Panc1 (cell line): ENCODE measurements at regions not wholly inside any gene's neighbourhood (a gene's known extent, or its start where the extent isn't known, plus 50 kb on each side); places are given as distances from the start of the nearest gene placed in this dataset.

Experiments
- ATAC-seq: fragments of 200-7000 bp; cut with Tn5 transposase; 2 replicates; pipeline ENCODE4 v1.9.1; 2020; ENCODE audit warnings: mild to moderate bottlenecking, moderate library complexity
- BruUV-seq: library from RNA; stranded (reverse); fragments of 400-500 nt; replicated peaks from 2 replicates; lab custom pipeline; 2021; lab: Mats Ljungman, UMichigan
- CTCF ChIA-PET: fragments of 300-600 bp; sonication (Branson Sonifier 250); formaldehyde crosslinking; loops from one replicate; lab custom pipeline; 2022; ENCODE audit warnings: antibody characterized with exemption; lab: Charles Lee
- POLR2A ChIA-PET: fragments of 300-600 bp; sonication (Branson Sonifier 250); formaldehyde crosslinking; loops from one replicate; lab custom pipeline; 2022; ENCODE audit warnings: antibody characterized with exemption; lab: Charles Lee
- DNase-seq: peaks from one replicate; pipeline ENCODE4 v3.0.0-alpha.2; 2010; ENCODE audit warnings: low read depth, low spot score
- H3K27ac ChIP-seq: 2 replicates; pipeline ENCODE4 v1.5.1; 2011; ENCODE audit warnings: mild to moderate bottlenecking, low read length, inconsistent platforms
- H3K27me3 ChIP-seq: fragments of 200-500 bp; sonication (Bioruptor generic); 2 replicates; pipeline ENCODE4 v1.6.0; 2014; ENCODE audit warnings: low read length, inconsistent platforms; ENCODE audit not compliant: control insufficient read depth, insufficient read depth
- H3K36me3 ChIP-seq: fragments of 200-500 bp; sonication (Bioruptor generic); 2 replicates; pipeline ENCODE4 v1.5.1; 2014; ENCODE audit warnings: inconsistent platforms, mild to moderate bottlenecking, low read length, moderate library complexity; ENCODE audit not compliant: control insufficient read depth, insufficient read depth
- H3K4me1 ChIP-seq: 2 replicates; pipeline ENCODE4 v1.5.1; 2011; ENCODE audit warnings: inconsistent platforms, mild to moderate bottlenecking, low read length, moderate library complexity; ENCODE audit not compliant: control insufficient read depth, insufficient read depth
- H3K4me3 ChIP-seq, 2 experiments: 2 replicates each; pipeline ENCODE4 v1.5.1; 2011 to 2012; ENCODE audit warnings: low read depth in 2 of 2, low read length in 2 of 2, mild to moderate bottlenecking in 2 of 2, inconsistent platforms in 1 of 2, moderate library complexity in 1 of 2
- H3K9me3 ChIP-seq: fragments of 200-500 bp; sonication (Bioruptor generic); 2 replicates; pipeline ENCODE4 v1.5.1; 2014; ENCODE audit warnings: low read depth, mild to moderate bottlenecking, inconsistent platforms, low read length, moderate library complexity; ENCODE audit not compliant: control insufficient read depth, insufficient read depth
- CTCF ChIP-seq: fragments of 450-650 bp; IDR thresholded peaks from 2 replicates; pipeline ENCODE4 v1.5.1; 2017; ENCODE audit warnings: mild to moderate bottlenecking
- POLR2AphosphoS5 ChIP-seq: IDR thresholded peaks from 2 replicates; pipeline ENCODE4 v1.6.1; 2012; ENCODE audit warnings: mild to moderate bottlenecking, low read depth, low read length, moderate library complexity
- REST ChIP-seq, 2 experiments: IDR thresholded peaks; 2 replicates each; pipeline ENCODE4 v1.6.1; 2011 to 2012; ENCODE audit warnings: low read depth in 2 of 2, control low read depth in 1 of 2, low read length in 1 of 2, mild to moderate bottlenecking in 1 of 2, moderate library complexity in 1 of 2; ENCODE audit not compliant: insufficient read depth in 1 of 2
- SIN3A ChIP-seq: IDR thresholded peaks from 2 replicates; pipeline ENCODE4 v1.6.1; 2012; ENCODE audit warnings: low read depth, mild to moderate bottlenecking, low read length, moderate library complexity, borderline replicate concordance; ENCODE audit not compliant: insufficient read depth
- TCF7L2 ChIP-seq: IDR thresholded peaks from 2 replicates; pipeline ENCODE4 v1.6.1; 2011; ENCODE audit warnings: mild to moderate bottlenecking, low read depth, low read length, inconsistent platforms
- in situ Hi-C: cut with HindIII; loops from 2 replicates; pipeline ENCODE4 v1.10.0; 2016; ENCODE audit warnings: low sequenced_read_pairs, low pct_unique_long_range_greater_than_20kb
- intact Hi-C: fragments of 100-400 bp; cut with micrococcal nuclease; formaldehyde crosslinking; loops from one replicate; pipeline ENCODE4 v1.10.0; 2022; ENCODE audit not compliant: unreplicated experiment

GRCh38 chr3:150306083-150306482 is 102.0 kb upstream of the TSC22D2 start:
- H3K9me3 ChIP-seq = peaks cover 32% of the 10 kb centered on the region; the same call in 1 of the 2 replicates
- H3K27me3 ChIP-seq = no peaks in the 10 kb centered on the region
- intact Hi-C loops = no loop called here
- H3K4me3 ChIP-seq = no peak overlapping the region
- DNase-seq (no peak), ATAC-seq (no peak)
- CTCF ChIA-PET = no interaction called here
- peak overlapping the region; percentile 65; the same call in 1 of the 2 replicates for H3K27ac ChIP-seq
- H3K4me1 ChIP-seq = peaks cover 15% of the 10 kb centered on the region
- in situ Hi-C loops = no loop called here
- no peaks in the 10 kb centered on the region for H3K36me3 ChIP-seq
- POLR2A ChIA-PET = no interaction called here
- TF ChIP-seq TCF7L2 = no peak
- no peak for TF ChIP-seq REST (IDR thresholded peaks at IDR 0.05; ENCODE audit: insufficient read depth in 1 of 2, low read depth in 2 of 2, low read length in 1 of 2)
- TF ChIP-seq POLR2AphosphoS5 = no peak
- TF ChIP-seq CTCF = no peak
- no peak for TF ChIP-seq SIN3A
- BruUV-seq = no TSS peak

- ChIA-PET CTCF (no interaction called here), POLR2A (no interaction called here)
- peaks cover 37% of the 10 kb centered on the region for H3K4me1 ChIP-seq
- no peaks in the 10 kb centered on the region for H3K36me3 ChIP-seq
- ATAC-seq (no peak), DNase-seq (no peak)
- intact Hi-C loops = no loop called here
- no peak for TF ChIP-seq POLR2AphosphoS5
- TF ChIP-seq SIN3A = no peak
- no peak for TF ChIP-seq TCF7L2
- TF ChIP-seq CTCF = peak; percentile 64
- TF ChIP-seq REST (IDR thresholded peaks at IDR 0.05; ENCODE audit: insufficient read depth in 1 of 2, low read depth in 2 of 2, low read length in 1 of 2) = no peak
- H3K27ac ChIP-seq = peak overlapping the region; percentile 96
- BruUV-seq = no TSS peak
- H3K9me3 ChIP-seq = peaks cover 20% of the 10 kb centered on the region; the same call in 1 of the 2 replicates
- in situ Hi-C loops = no loop called here
- H3K4me3 ChIP-seq = no peak overlapping the region
- H3K27me3 ChIP-seq = no peaks in the 10 kb centered on the region
Measured at GRCh38 chr3:150303768-150304167, 104.3 kb upstream of the TSC22D2 start.
